H9 (cell line): ENCODE measurements at regions not wholly inside any gene's neighbourhood (a gene's known extent, or its start where the extent isn't known, plus 50 kb on each side); places are given as distances from the start of the nearest gene placed in this dataset.

Source experiments
- DNase-seq: peaks from one replicate; pipeline ENCODE4 v3.0.0-alpha.2; 2017
- H2AFZ ChIP-seq: one replicate; pipeline ENCODE4 v1.6.1; 2013; ENCODE audit warnings: mild to moderate bottlenecking, low read length, control low read depth, moderate library complexity
- H2AK5ac ChIP-seq: 2 replicates; pipeline ENCODE4 v1.6.1; 2013; ENCODE audit warnings: low read length, control low read depth, mixed read lengths; ENCODE audit not compliant: insufficient read length
- H2BK120ac ChIP-seq: one replicate; pipeline ENCODE4 v1.6.1; 2013; ENCODE audit warnings: low read depth, mild to moderate bottlenecking, low read length, control low read depth, inconsistent platforms; ENCODE audit not compliant: poor library complexity, severe bottlenecking
- H2BK12ac ChIP-seq: 2 replicates; pipeline ENCODE4 v1.6.1; 2013; ENCODE audit warnings: low read length, control low read depth, mixed read lengths, low read depth; ENCODE audit not compliant: insufficient read length
- H2BK15ac ChIP-seq: 2 replicates; pipeline ENCODE4 v1.6.1; 2013; ENCODE audit warnings: low read depth, low read length, control low read depth
- H2BK20ac ChIP-seq: one replicate; pipeline ENCODE4 v1.6.1; 2013; ENCODE audit warnings: low read depth, mild to moderate bottlenecking, low read length, control low read depth, inconsistent platforms; ENCODE audit not compliant: poor library complexity, severe bottlenecking
- H2BK5ac ChIP-seq: 2 replicates; pipeline ENCODE4 v1.6.1; 2013; ENCODE audit warnings: low read length, control low read depth, mixed read lengths; ENCODE audit not compliant: insufficient read length
- H3K14ac ChIP-seq: 2 replicates; pipeline ENCODE4 v1.6.1; 2013; ENCODE audit warnings: low read length, control low read depth; ENCODE audit not compliant: insufficient read depth
- H3K18ac ChIP-seq: 2 replicates; pipeline ENCODE4 v1.6.1; 2013; ENCODE audit warnings: low read depth, mild to moderate bottlenecking, mixed read lengths, low read length, control low read depth; ENCODE audit not compliant: insufficient read length
- H3K23ac ChIP-seq: 2 replicates; pipeline ENCODE4 v1.6.1; 2013; ENCODE audit warnings: low read length, control low read depth, mixed read lengths, low read depth; ENCODE audit not compliant: insufficient read length
- H3K23me2 ChIP-seq: 2 replicates; pipeline ENCODE4 v1.6.1; 2013; ENCODE audit warnings: low read depth, mild to moderate bottlenecking, mixed read lengths, low read length, control low read depth; ENCODE audit not compliant: insufficient read length, poor library complexity, severe bottlenecking
- H3K27ac ChIP-seq: 2 replicates; pipeline ENCODE4 v1.5.1; 2013; ENCODE audit warnings: low read length, control low read depth, mixed read lengths, low read depth; ENCODE audit not compliant: insufficient read length
- H3K27me3 ChIP-seq: 2 replicates; pipeline ENCODE4 v1.6.1; 2013; ENCODE audit warnings: low read length, control low read depth, inconsistent platforms; ENCODE audit not compliant: insufficient read depth
- H3K4ac ChIP-seq: 2 replicates; pipeline ENCODE4 v1.6.1; 2013; ENCODE audit warnings: low read depth, mild to moderate bottlenecking, control low read depth, inconsistent platforms, low read length, moderate library complexity
- H3K4me1 ChIP-seq: 2 replicates; pipeline ENCODE4 v1.6.1; 2013; ENCODE audit warnings: low read length, control low read depth, inconsistent platforms; ENCODE audit not compliant: insufficient read depth
- H3K4me2 ChIP-seq: 2 replicates; pipeline ENCODE4 v1.6.1; 2013; ENCODE audit warnings: low read length, control low read depth, mixed read lengths; ENCODE audit not compliant: insufficient read length, insufficient read depth
- H3K56ac ChIP-seq: 2 replicates; pipeline ENCODE4 v1.6.1; 2013; ENCODE audit warnings: low read depth, mild to moderate bottlenecking, mixed read lengths, low read length, control low read depth; ENCODE audit not compliant: insufficient read length
- H3K79me1 ChIP-seq: 2 replicates; pipeline ENCODE4 v1.6.1; 2013; ENCODE audit warnings: low read depth, mild to moderate bottlenecking, moderate library complexity, low read length, control low read depth, inconsistent platforms; ENCODE audit not compliant: insufficient read depth, poor library complexity, severe bottlenecking
- H3K79me2 ChIP-seq: 2 replicates; pipeline ENCODE4 v1.6.1; 2013; ENCODE audit warnings: low read length, control low read depth, inconsistent platforms; ENCODE audit not compliant: insufficient read depth
- H3K9ac ChIP-seq: 2 replicates; pipeline ENCODE4 v1.6.1; 2013; ENCODE audit warnings: low read length, control low read depth, mixed read lengths; ENCODE audit not compliant: insufficient read length; ENCODE audit errors: extremely low read depth
- H3K9me3 ChIP-seq: one replicate; pipeline ENCODE4 v1.6.1; 2013; ENCODE audit warnings: low read depth, low read length, inconsistent platforms; ENCODE audit not compliant: control insufficient read depth
- H3T11ph ChIP-seq: one replicate; pipeline ENCODE4 v1.6.1; 2013; ENCODE audit warnings: mild to moderate bottlenecking, low read length, control low read depth, inconsistent platforms
- H4K20me1 ChIP-seq: one replicate; pipeline ENCODE4 v1.6.1; 2013; ENCODE audit not compliant: control insufficient read depth, insufficient read length, insufficient read depth
- H4K5ac ChIP-seq: 2 replicates; pipeline ENCODE4 v1.6.1; 2013; ENCODE audit warnings: low read depth, mild to moderate bottlenecking, mixed read lengths, low read length, control low read depth; ENCODE audit not compliant: insufficient read length
- H4K8ac ChIP-seq: replicated peaks from 2 replicates; pipeline ENCODE4 v1.6.1; 2013; ENCODE audit warnings: low read length, control low read depth, mixed read lengths, low read depth; ENCODE audit not compliant: insufficient read length
- H4K91ac ChIP-seq: 2 replicates; pipeline ENCODE4 v1.6.1; 2013; ENCODE audit warnings: low read depth, mild to moderate bottlenecking, moderate library complexity, mixed read lengths, low read length, control low read depth; ENCODE audit not compliant: insufficient read length
- H3K27ac Mint-ChIP-seq, 3 experiments: 2 replicates in 2 of 3; 3 replicates in 1 of 3; pipeline ENCODE4 v1.8.0; 2020 to 2021; ENCODE audit warnings: mixed read lengths in 3 of 3, mild to moderate bottlenecking in 1 of 3, moderate library complexity in 1 of 3
- H3K27me3 Mint-ChIP-seq: 2 replicates; pipeline ENCODE4 v1.8.0; 2021; ENCODE audit warnings: low read depth, mild to moderate bottlenecking, moderate library complexity, mixed read lengths
- H3K36me3 Mint-ChIP-seq, 3 experiments: 2 replicates in 2 of 3; 3 replicates in 1 of 3; pipeline ENCODE4 v1.8.0; 2020 to 2021; ENCODE audit warnings: low read depth in 3 of 3, mixed read lengths in 3 of 3; ENCODE audit not compliant: insufficient read depth in 1 of 3
- H3K4me1 Mint-ChIP-seq, 2 experiments: 2 replicates each; pipeline ENCODE4 v1.8.0; 2020; ENCODE audit warnings: mixed read lengths in 2 of 2
- H3K4me3 Mint-ChIP-seq, 2 experiments: 2 replicates in 1 of 2; 3 replicates in 1 of 2; pipeline ENCODE4 v1.8.0; 2020 to 2021; ENCODE audit warnings: mild to moderate bottlenecking in 2 of 2, mixed read lengths in 2 of 2, moderate library complexity in 1 of 2
- H3K9me3 Mint-ChIP-seq, 2 experiments: 2 replicates in 1 of 2; 3 replicates in 1 of 2; pipeline ENCODE4 v1.8.0; 2020; ENCODE audit warnings: mild to moderate bottlenecking in 2 of 2, mixed read lengths in 2 of 2, moderate library complexity in 1 of 2
- CTCF ChIP-seq: fragments of 200-600 bp; sonication (generic); conservative IDR thresholded peaks from 3 replicates; pipeline ENCODE4 v1.8.0; 2021; ENCODE audit warnings: antibody characterized with exemption, mild to moderate bottlenecking
- WGBS: extraction: QIAGEN DNeasy Blood & Tissue Kit; methylation state at CpG from one replicate; pipeline ENCODE4 v1.1.7; 2013; ENCODE audit warnings: missing lambda C conversion rate, low lambda C conversion rate, mixed read lengths; ENCODE audit not compliant: insufficient read length; ENCODE audit errors: extremely low coverage; 5-methylcytosine and 5-hydroxymethylcytosine counted together

GRCh38 chr1:81071072-81071858 is 729.5 kb upstream of the ADGRL2 start:
- H3K18ac ChIP-seq: no peak overlapping the region
- H4K20me1 ChIP-seq: no peaks in the 10 kb centered on the region
- no peak overlapping the region for H2BK5ac ChIP-seq
- no peaks in the 10 kb centered on the region for H3K23me2 ChIP-seq
- no peaks in the 10 kb centered on the region for H3K79me2 ChIP-seq
- no peak overlapping the region for H3K23ac ChIP-seq
- no peak for DNase-seq
- no CpG with 5 or more reads among the region's 1 CpG for WGBS
- H2BK12ac ChIP-seq: no peak overlapping the region
- H3K27me3 ChIP-seq: no peaks in the 10 kb centered on the region
- no peak overlapping the region for H3K4ac ChIP-seq
- H3K9me3 ChIP-seq: no peaks in the 10 kb centered on the region
- no peak overlapping the region for H3K9ac ChIP-seq
- TF ChIP-seq CTCF: no peak
- H3K36me3 Mint-ChIP-seq: no peaks in the 10 kb centered on the region
- no peak overlapping the region for H2BK15ac ChIP-seq
- H3K27me3 Mint-ChIP-seq: no peaks in the 10 kb centered on the region
- H3K9me3 Mint-ChIP-seq: no peaks in the 10 kb centered on the region
- H2AFZ ChIP-seq: no peak overlapping the region
- H3T11ph ChIP-seq: no peak overlapping the region
- no peak overlapping the region for H2BK120ac ChIP-seq
- H3K14ac ChIP-seq: no peak overlapping the region
- H4K91ac ChIP-seq: no peak overlapping the region
- no peaks in the 10 kb centered on the region for H3K79me1 ChIP-seq
- peaks cover 13 to 17% of the 10 kb centered on the region in 2 experiments for H3K4me1 Mint-ChIP-seq
- no peak overlapping the region for H2BK20ac ChIP-seq
- H3K4me3 Mint-ChIP-seq: no peak overlapping the region
- H3K4me1 ChIP-seq: no peaks in the 10 kb centered on the region
- H3K27ac Mint-ChIP-seq: peak overlapping the region in 1 of 3 experiments; percentile 66; a peak in 1 of 7 replicates
- H3K56ac ChIP-seq: no peak overlapping the region
- no peak overlapping the region for H3K4me2 ChIP-seq
- H2AK5ac ChIP-seq: no peak overlapping the region
- H4K5ac ChIP-seq: no peak overlapping the region
- H4K8ac ChIP-seq: no peak overlapping the region
- no peak overlapping the region for H3K27ac ChIP-seq
